KMS-11 (cell line): ENCODE measurements at regions not wholly inside any gene's neighbourhood (a gene's known extent, or its start where the extent isn't known, plus 50 kb on each side); places are given as distances from the start of the nearest gene placed in this dataset.

Experiments used
- H2AFZ ChIP-seq: fragments of 200-600 bp; sonication (generic); 2 replicates; pipeline ENCODE4 v1.6.1; 2016; ENCODE audit warnings: antibody characterized with exemption, mixed run types, low read depth
- H3K27ac ChIP-seq: fragments of 200-600 bp; sonication (generic); 2 replicates; pipeline ENCODE4 v1.6.1; 2016; ENCODE audit warnings: mild to moderate bottlenecking, mixed run types
- H3K27me3 ChIP-seq: fragments of 200-600 bp; sonication (generic); 2 replicates; pipeline ENCODE4 v1.6.1; 2017; ENCODE audit warnings: mild to moderate bottlenecking, low read depth, mixed run types, moderate library complexity; ENCODE audit not compliant: insufficient read depth
- H3K36me3 ChIP-seq: fragments of 200-600 bp; sonication (generic); 2 replicates; pipeline ENCODE4 v1.6.1; 2017; ENCODE audit warnings: mild to moderate bottlenecking, mixed run types; ENCODE audit not compliant: insufficient read depth
- H3K4me1 ChIP-seq: fragments of 200-600 bp; sonication (generic); 2 replicates; pipeline ENCODE4 v1.6.1; 2016; ENCODE audit warnings: mild to moderate bottlenecking, low read depth, mixed run types; ENCODE audit not compliant: poor library complexity, severe bottlenecking
- H3K4me2 ChIP-seq: fragments of 200-600 bp; sonication (generic); 2 replicates; pipeline ENCODE4 v1.7.0; 2016; ENCODE audit warnings: mild to moderate bottlenecking, mixed run types
- H3K4me3 ChIP-seq: fragments of 200-600 bp; sonication (generic); IDR thresholded peaks from 2 replicates; pipeline ENCODE4 v1.6.1; 2017; ENCODE audit warnings: low read depth, low read length, mixed read lengths; ENCODE audit not compliant: insufficient read depth
- H3K79me2 ChIP-seq: fragments of 200-600 bp; sonication (generic); 2 replicates; pipeline ENCODE4 v1.6.1; 2016; ENCODE audit warnings: low read depth, mixed run types; ENCODE audit not compliant: insufficient read depth
- H3K9ac ChIP-seq: fragments of 200-600 bp; sonication (generic); 2 replicates; pipeline ENCODE4 v1.6.1; 2016; ENCODE audit warnings: mild to moderate bottlenecking, mixed run types
- H4K20me1 ChIP-seq: fragments of 200-600 bp; sonication (generic); 2 replicates; pipeline ENCODE4 v1.6.1; 2016; ENCODE audit warnings: mild to moderate bottlenecking, mixed run types; ENCODE audit not compliant: insufficient read depth
- TF ChIP-seq, protein P1 (sequence below): fragments of 200-600 bp; sonication (generic); conservative IDR thresholded peaks from 2 replicates; pipeline ENCODE4 v1.6.1; 2017; ENCODE audit warnings: low read depth, mild to moderate bottlenecking, antibody characterized with exemption, low read length, moderate library complexity, mixed read lengths

- Histone ChIP-seq H3K27ac (no peak overlapping the region), H3K4me2 (no peak overlapping the region), H3K36me3 (no peaks in the 10 kb centered on the region), H3K4me3 (no peak overlapping the region), H3K4me1 (peaks cover 3% of the 10 kb centered on the region), H2AFZ (no peak overlapping the region), H4K20me1 (no peaks in the 10 kb centered on the region), H3K27me3 (no peaks in the 10 kb centered on the region), H3K79me2 (no peaks in the 10 kb centered on the region), H3K9ac (no peak overlapping the region)
- TF ChIP-seq, protein P1, sequence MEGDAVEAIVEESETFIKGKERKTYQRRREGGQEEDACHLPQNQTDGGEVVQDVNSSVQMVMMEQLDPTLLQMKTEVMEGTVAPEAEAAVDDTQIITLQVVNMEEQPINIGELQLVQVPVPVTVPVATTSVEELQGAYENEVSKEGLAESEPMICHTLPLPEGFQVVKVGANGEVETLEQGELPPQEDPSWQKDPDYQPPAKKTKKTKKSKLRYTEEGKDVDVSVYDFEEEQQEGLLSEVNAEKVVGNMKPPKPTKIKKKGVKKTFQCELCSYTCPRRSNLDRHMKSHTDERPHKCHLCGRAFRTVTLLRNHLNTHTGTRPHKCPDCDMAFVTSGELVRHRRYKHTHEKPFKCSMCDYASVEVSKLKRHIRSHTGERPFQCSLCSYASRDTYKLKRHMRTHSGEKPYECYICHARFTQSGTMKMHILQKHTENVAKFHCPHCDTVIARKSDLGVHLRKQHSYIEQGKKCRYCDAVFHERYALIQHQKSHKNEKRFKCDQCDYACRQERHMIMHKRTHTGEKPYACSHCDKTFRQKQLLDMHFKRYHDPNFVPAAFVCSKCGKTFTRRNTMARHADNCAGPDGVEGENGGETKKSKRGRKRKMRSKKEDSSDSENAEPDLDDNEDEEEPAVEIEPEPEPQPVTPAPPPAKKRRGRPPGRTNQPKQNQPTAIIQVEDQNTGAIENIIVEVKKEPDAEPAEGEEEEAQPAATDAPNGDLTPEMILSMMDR = no peak
Measured at GRCh38 chr1:186753241-186753640, 73.0 kb upstream of the PTGS2 start.

DNA sequence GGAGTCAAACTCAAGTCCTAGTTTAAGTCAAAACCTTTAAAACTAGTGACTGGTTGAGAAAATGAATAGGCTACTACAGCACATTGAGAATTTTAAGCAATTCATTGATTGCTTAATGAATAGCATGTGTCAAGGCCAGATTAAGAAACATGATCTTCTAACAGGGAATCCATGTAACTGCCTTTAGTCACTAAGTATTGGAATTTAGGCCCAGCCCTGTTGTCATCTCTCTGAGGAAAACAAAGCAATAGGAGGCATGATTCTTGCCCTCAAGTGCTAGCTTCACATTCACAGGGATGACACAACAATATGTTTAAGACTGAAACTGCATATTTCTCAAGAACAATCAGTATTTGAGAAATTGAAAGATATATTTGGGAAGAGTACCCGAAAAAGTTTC lies 70.0 kb upstream of the PTGS2 start:
- TF ChIP-seq, protein P1 = no peak
- Histone ChIP-seq H3K4me3 (no peak overlapping the region), H3K4me2 (no peak overlapping the region), H2AFZ (no peak overlapping the region), H3K9ac (no peak overlapping the region), H3K79me2 (no peaks in the 10 kb centered on the region), H3K4me1 (peaks cover 3% of the 10 kb centered on the region), H4K20me1 (no peaks in the 10 kb centered on the region), H3K27ac (no peak overlapping the region), H3K27me3 (no peaks in the 10 kb centered on the region), H3K36me3 (no peaks in the 10 kb centered on the region)

GRCh38 chr1:186749820-186750219 lies 69.6 kb upstream of the PTGS2 start:
- no peaks in the 10 kb centered on the region for H4K20me1 ChIP-seq
- H3K36me3 ChIP-seq = no peaks in the 10 kb centered on the region
- no peak overlapping the region for H3K4me2 ChIP-seq
- no peak overlapping the region for H3K9ac ChIP-seq
- no peaks in the 10 kb centered on the region for H3K79me2 ChIP-seq
- H2AFZ ChIP-seq = no peak overlapping the region
- H3K4me1 ChIP-seq = peaks cover 3% of the 10 kb centered on the region
- no peaks in the 10 kb centered on the region for H3K27me3 ChIP-seq
- H3K27ac ChIP-seq = no peak overlapping the region
- H3K4me3 ChIP-seq = no peak overlapping the region
- TF ChIP-seq, protein P1 = no peak

GRCh38 chr1:186747661-186748060 lies 67.4 kb upstream of the PTGS2 start:
- H2AFZ ChIP-seq = no peak overlapping the region
- no peaks in the 10 kb centered on the region for H3K4me1 ChIP-seq
- no peak overlapping the region for H3K4me2 ChIP-seq
- no peaks in the 10 kb centered on the region for H3K79me2 ChIP-seq
- H3K36me3 ChIP-seq = no peaks in the 10 kb centered on the region
- no peak overlapping the region for H3K9ac ChIP-seq
- H3K27me3 ChIP-seq = no peaks in the 10 kb centered on the region
- H3K27ac ChIP-seq = no peak overlapping the region
- no peaks in the 10 kb centered on the region for H4K20me1 ChIP-seq
- H3K4me3 ChIP-seq = no peak overlapping the region
- TF ChIP-seq, protein P1 = no peak
